ENCODE measurements at regions not wholly inside any gene's neighbourhood (a gene's known extent, or its start where the extent isn't known, plus 50 kb on each side); places are given as distances from the start of the nearest gene placed in this dataset.

GRCh38 chr1:98018074-98018473, 97.2 kb upstream of the DPYD start:
- Mint-ChIP-seq H3K9me3 (no peaks in the 10 kb centered on the region), H3K27ac (no peak overlapping the region), H3K36me3 (ENCODE audit: low read depth) (no peaks in the 10 kb centered on the region), H3K4me3 (no peak overlapping the region), H3K27me3 (peaks cover 5% of the 10 kb centered on the region), H3K4me1 (ENCODE audit: low read depth) (no peaks in the 10 kb centered on the region)
- intact Hi-C loops (cut with micrococcal nuclease): no loop called here
- DNase-seq (no peak), ATAC-seq (no peak)
- no peak for TF ChIP-seq CTCF (IDR thresholded peaks at IDR 0.05)
- POLR2A ChIA-PET: no interaction called here
- CTCF ChIA-PET: no interaction called here

- H3K27me3 Mint-ChIP-seq: peaks cover 5% of the 10 kb centered on the region
- ATAC-seq: no peak
- H3K4me1 Mint-ChIP-seq (ENCODE audit: low read depth): no peaks in the 10 kb centered on the region
- no peaks in the 10 kb centered on the region for H3K9me3 Mint-ChIP-seq
- no peak overlapping the region for H3K27ac Mint-ChIP-seq
- no peak for TF ChIP-seq CTCF (IDR thresholded peaks at IDR 0.05)
- intact Hi-C loops (cut with micrococcal nuclease): no loop called here
- ChIA-PET CTCF (no interaction called here), POLR2A (no interaction called here)
- H3K36me3 Mint-ChIP-seq (ENCODE audit: low read depth): no peaks in the 10 kb centered on the region
- DNase-seq: no peak
- no peak overlapping the region for H3K4me3 Mint-ChIP-seq
Measured at GRCh38 chr1:98017184-98017583, 96.3 kb upstream of the DPYD start.

- intact Hi-C loops (cut with micrococcal nuclease): no loop called here
- Mint-ChIP-seq H3K4me3 (no peak overlapping the region), H3K27me3 (peaks cover 6% of the 10 kb centered on the region), H3K27ac (no peak overlapping the region), H3K36me3 (ENCODE audit: low read depth) (no peaks in the 10 kb centered on the region), H3K9me3 (no peaks in the 10 kb centered on the region), H3K4me1 (ENCODE audit: low read depth) (peaks cover 4% of the 10 kb centered on the region)
- POLR2A ChIA-PET: no interaction called here
- CTCF ChIA-PET: interaction anchor here (0.7 to 1.6 kb wide), 2 partner anchors 8 to 102 kb away, joined by 3 to 4 read pairs; no protein-coding TSS in a partner anchor
- TF ChIP-seq CTCF (IDR thresholded peaks at IDR 0.05): no peak
- no peak for DNase-seq
- ATAC-seq: no peak
Measured at GRCh38 chr1:98008373-98008772, 87.5 kb upstream of the DPYD start.

- no peak for ATAC-seq
- ChIA-PET CTCF (no interaction called here), POLR2A (interaction anchor here (0.7 kb wide), 1 partner anchor 21 kb away, joined by 3 read pairs; no protein-coding TSS in a partner anchor)
- DNase-seq: no peak
- H3K4me1 Mint-ChIP-seq (ENCODE audit: low read depth): peaks cover 4% of the 10 kb centered on the region
- H3K27me3 Mint-ChIP-seq: no peaks in the 10 kb centered on the region
- TF ChIP-seq CTCF (IDR thresholded peaks at IDR 0.05): no peak
- H3K9me3 Mint-ChIP-seq: no peaks in the 10 kb centered on the region
- no peak overlapping the region for H3K4me3 Mint-ChIP-seq
- no peaks in the 10 kb centered on the region for H3K36me3 Mint-ChIP-seq (ENCODE audit: low read depth)
- no peak overlapping the region for H3K27ac Mint-ChIP-seq
- intact Hi-C loops (cut with micrococcal nuclease): no loop called here
Measured at GRCh38 chr1:98005326-98006010, 84.6 kb upstream of the DPYD start.

GRCh38 chr1:98003442-98003841, 82.6 kb upstream of the DPYD start:
- Mint-ChIP-seq H3K27me3 (no peaks in the 10 kb centered on the region), H3K27ac (no peak overlapping the region), H3K36me3 (ENCODE audit: low read depth) (no peaks in the 10 kb centered on the region), H3K9me3 (no peaks in the 10 kb centered on the region), H3K4me1 (ENCODE audit: low read depth) (peaks cover 2% of the 10 kb centered on the region), H3K4me3 (no peak overlapping the region)
- ChIA-PET POLR2A (interaction anchor here (1.2 kb wide), 1 partner anchor 83 kb away, joined by 3 read pairs; the partner anchor contains the start of gene DPYD), CTCF (no interaction called here)
- intact Hi-C loops (cut with micrococcal nuclease): no loop called here
- DNase-seq (no peak), ATAC-seq (no peak)
- no peak for TF ChIP-seq CTCF (IDR thresholded peaks at IDR 0.05)

Measured in activated CD8-positive, alpha-beta T cell treated with anti-CD3 and anti-CD28 coated beads for 36 hours (primary cell).